AG04449 (cell line): ENCODE measurements at regions not wholly inside any gene's neighbourhood (a gene's known extent, or its start where the extent isn't known, plus 50 kb on each side); places are given as distances from the start of the nearest gene placed in this dataset.
"Not testable (repeated sequence)": the region's sequence is repeated elsewhere in the genome, so short reads cannot be mapped to it uniquely, and the experiment has no call there.

ENCODE experiments used
- CTCF ChIA-PET: fragments of 350-600 bp; formaldehyde crosslinking; extraction: SDS; loops from one replicate; lab custom pipeline; 2021; ENCODE audit warnings: antibody characterized with exemption; lab: Yijun Ruan, JAX
- POLR2A ChIA-PET: fragments of 400-600, 350-600 bp; formaldehyde crosslinking; extraction: SDS; loops from one replicate; lab custom pipeline; 2020; ENCODE audit warnings: antibody characterized with exemption, inconsistent platforms; lab: Yijun Ruan, JAX
- DNase-seq: peaks from one replicate; pipeline ENCODE4 v3.0.0-alpha.2; 2010; ENCODE audit warnings: low read depth, low spot score
- H3K4me3 ChIP-seq: 2 replicates; pipeline ENCODE4 v1.5.1; 2011; ENCODE audit warnings: low read depth, mild to moderate bottlenecking, control low read depth, low read length
- TF ChIP-seq, protein P1 (sequence below): IDR thresholded peaks from one replicate; pipeline ENCODE4 v1.5.1; 2011; ENCODE audit warnings: mild to moderate bottlenecking, moderate library complexity, low read length, control low read depth, inconsistent platforms; ENCODE audit not compliant: insufficient read depth; ENCODE audit errors: missing control alignments

DNA sequence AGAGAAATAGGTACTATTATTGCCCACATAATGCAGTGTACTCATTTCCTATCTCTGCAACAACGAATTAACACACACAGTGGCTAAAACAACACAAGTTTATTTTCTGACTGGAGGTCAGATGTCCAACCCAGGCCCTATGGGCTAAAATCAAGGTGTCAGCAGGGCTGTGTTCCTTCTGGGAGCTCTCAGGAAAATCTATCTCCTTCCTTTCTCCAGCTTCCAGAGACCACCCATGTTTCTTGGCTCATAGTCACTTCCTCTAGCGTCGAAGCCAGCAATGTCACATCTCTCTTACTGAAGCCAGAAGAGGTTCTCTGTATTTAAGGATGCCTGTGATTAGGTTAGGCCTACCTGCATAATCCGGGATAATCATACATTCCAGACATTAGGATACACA, 60.9 kb upstream of the TOP1 start:
- POLR2A ChIA-PET: no interaction called here
- no peak for DNase-seq
- H3K4me3 ChIP-seq: no peak overlapping the region
- CTCF ChIA-PET: interaction anchor here (0.7 to 5.4 kb wide), 28 partner anchors 10 to 444 kb away, joined by 3 to 182 read pairs (median 6); partner anchors contain the start of gene LPIN3
- TF ChIP-seq, protein P1, sequence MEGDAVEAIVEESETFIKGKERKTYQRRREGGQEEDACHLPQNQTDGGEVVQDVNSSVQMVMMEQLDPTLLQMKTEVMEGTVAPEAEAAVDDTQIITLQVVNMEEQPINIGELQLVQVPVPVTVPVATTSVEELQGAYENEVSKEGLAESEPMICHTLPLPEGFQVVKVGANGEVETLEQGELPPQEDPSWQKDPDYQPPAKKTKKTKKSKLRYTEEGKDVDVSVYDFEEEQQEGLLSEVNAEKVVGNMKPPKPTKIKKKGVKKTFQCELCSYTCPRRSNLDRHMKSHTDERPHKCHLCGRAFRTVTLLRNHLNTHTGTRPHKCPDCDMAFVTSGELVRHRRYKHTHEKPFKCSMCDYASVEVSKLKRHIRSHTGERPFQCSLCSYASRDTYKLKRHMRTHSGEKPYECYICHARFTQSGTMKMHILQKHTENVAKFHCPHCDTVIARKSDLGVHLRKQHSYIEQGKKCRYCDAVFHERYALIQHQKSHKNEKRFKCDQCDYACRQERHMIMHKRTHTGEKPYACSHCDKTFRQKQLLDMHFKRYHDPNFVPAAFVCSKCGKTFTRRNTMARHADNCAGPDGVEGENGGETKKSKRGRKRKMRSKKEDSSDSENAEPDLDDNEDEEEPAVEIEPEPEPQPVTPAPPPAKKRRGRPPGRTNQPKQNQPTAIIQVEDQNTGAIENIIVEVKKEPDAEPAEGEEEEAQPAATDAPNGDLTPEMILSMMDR: no peak

DNA sequence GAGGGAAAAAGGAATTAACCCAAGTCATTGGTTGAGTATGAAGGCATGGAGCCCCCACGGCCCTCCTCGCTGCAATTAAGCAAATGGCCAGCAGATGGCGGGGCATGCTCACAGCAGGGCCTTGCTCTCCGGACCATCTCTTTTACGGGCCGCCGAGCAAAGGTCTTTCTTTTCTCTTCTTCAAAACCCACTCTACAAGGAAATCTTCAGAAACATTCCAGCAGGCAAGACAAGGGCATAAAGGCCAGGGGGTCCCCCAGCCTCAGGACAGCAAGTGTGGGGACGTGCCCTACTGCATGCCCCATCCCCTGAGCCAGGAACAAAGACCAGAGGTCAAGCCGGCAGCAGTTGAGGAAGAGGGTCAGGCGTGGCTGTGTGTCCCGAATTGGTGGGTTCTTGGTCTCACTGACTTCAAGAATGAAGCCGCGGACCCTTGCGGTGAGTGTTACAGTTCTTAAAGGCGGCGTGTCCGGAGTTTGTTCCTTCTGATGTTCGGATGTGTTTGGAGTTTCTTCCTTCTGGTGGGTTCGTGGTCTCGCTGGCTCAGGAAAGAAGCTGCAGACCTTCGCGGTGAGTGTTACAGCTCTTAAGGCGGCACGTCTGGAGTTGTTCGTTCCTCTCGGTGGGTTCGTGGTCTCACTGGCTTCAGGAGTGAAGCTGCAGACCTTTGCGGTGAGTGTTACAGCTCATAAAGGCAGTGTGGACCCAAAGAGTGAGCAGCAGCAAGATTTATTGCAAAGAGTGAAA, 59.6 kb upstream of the TOP1 start:
- peak overlapping the region; percentile 58 for H3K4me3 ChIP-seq
- CTCF ChIA-PET: interaction anchor here (0.6 to 5.4 kb wide), 41 partner anchors 9 to 1859 kb away, joined by 3 to 182 read pairs (median 4); partner anchors contain the start of gene LPIN3
- TF ChIP-seq, protein P1: peak; percentile 92
- DNase-seq, POLR2A ChIA-PET: not testable (repeated sequence)

DNA sequence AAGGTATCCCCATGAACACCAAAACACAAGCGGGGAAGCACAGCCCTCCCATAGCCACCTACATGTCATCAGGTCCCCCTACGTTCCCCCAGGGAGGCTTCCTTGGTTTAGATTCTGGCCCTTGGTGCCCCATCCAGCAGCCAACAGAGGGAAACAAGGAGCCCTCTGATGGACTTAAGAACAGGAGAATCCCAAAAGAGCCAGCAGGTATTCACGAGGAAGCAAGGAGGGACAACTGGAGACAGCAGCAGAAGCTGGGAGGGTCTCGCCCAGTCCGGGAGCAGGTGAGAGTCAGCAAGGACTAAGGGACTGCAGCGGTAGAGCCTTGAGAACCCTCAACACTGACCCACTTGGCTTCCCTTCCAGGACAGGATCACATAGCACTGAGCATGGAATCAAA, 58.4 kb upstream of the TOP1 start:
- no peak overlapping the region for H3K4me3 ChIP-seq
- DNase-seq: no peak
- POLR2A ChIA-PET: no interaction called here
- TF ChIP-seq, protein P1: no peak
- CTCF ChIA-PET: interaction anchor here (1.2 to 5.4 kb wide), 5 partner anchors 14 to 175 kb away, joined by 3 to 182 read pairs (median 13); no protein-coding TSS in a partner anchor

DNA sequence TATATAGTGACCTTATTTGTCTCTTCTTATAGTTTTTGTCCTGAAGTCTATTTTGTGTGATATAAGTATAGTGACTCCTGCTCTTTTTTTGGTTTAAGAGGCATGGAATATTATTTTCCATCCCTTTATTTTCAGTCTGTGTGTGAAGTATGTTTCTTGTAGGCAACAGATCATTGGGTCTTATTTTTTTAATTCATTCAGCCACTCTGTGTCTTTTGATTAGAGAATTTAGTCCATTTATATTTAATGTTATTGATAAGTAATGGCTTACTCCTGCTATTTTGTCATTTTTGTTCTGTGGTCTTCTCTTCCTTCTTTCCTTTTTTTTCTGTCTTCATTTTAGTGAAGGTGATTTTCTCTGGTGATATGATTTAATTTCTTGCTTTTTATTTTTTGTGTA, 51.4 kb upstream of the TOP1 start:
- ChIA-PET POLR2A (no interaction called here), CTCF (interaction anchor here (0.9 to 7.8 kb wide), 3 partner anchors 8 to 117 kb away, joined by 3 to 72 read pairs (median 7); no protein-coding TSS in a partner anchor)
- TF ChIP-seq, protein P1: no peak

DNA sequence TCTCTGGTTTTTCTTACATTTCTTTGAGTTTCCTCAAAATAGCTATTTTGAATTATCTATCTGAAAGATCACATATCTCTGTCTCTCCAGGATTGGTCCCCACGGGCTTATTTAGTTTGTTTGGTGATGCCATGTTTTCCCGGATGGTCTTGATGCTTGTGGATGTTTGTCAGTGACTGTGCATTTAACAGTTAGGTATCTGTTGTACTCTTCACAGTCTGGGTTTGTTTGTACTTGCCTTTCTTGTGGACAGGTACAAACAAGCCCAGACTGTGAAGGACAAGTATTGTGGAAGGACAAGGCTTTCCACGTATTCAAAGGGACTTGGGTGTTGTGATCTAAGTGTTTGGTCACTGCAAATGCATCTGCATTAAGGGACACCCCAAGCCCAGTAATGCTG, 49.9 kb upstream of the TOP1 start:
- H3K4me3 ChIP-seq: no peak overlapping the region
- CTCF ChIA-PET: interaction anchor here (0.7 to 7.8 kb wide), 5 partner anchors 9 to 124 kb away, joined by 3 to 72 read pairs (median 3); no protein-coding TSS in a partner anchor
- DNase-seq: no peak
- POLR2A ChIA-PET: no interaction called here
- TF ChIP-seq, protein P1: no peak

More for the DNA sequence above, 51.4 kb upstream of the TOP1 start:
- DNase-seq: no peak
- no peak overlapping the region for H3K4me3 ChIP-seq
